HCT116 (cell line): ENCODE measurements at regions not wholly inside any gene's neighbourhood (a gene's known extent, or its start where the extent isn't known, plus 50 kb on each side); places are given as distances from the start of the nearest gene placed in this dataset.

Experiments
- ATAC-seq: fragments of 200-7000 bp; cut with Tn5 transposase; 2 replicates; pipeline ENCODE4 v1.9.1; 2020; ENCODE audit warnings: mild to moderate bottlenecking, moderate library complexity
- BruUV-seq: library from RNA; stranded (reverse); fragments of 400-500 nt; replicated peaks from 2 replicates; lab custom pipeline; 2021; lab: Mats Ljungman, UMichigan
- CTCF ChIA-PET: fragments of 300-600 bp; sonication (Branson Sonifier 250); formaldehyde crosslinking; loops from one replicate; lab custom pipeline; 2021; ENCODE audit warnings: antibody characterized with exemption; lab: Charles Lee
- POLR2A ChIA-PET: fragments of 300-600, 350-600 bp; sonication (Branson Sonifier 250); formaldehyde crosslinking; loops from one replicate; lab custom pipeline; 2021; ENCODE audit warnings: antibody characterized with exemption; lab: Charles Lee
- RAD21 ChIA-PET, 2 experiments: fragments of 300-600 bp; sonication (Branson Sonifier 250); formaldehyde crosslinking; loops; one replicate each; lab custom pipeline; 2023; ENCODE audit warnings: low total read pairs in 2 of 2; ENCODE audit not compliant: uncharacterized antibody in 2 of 2, unreplicated experiment in 2 of 2, low non-redundant PET in 1 of 2; lab: Charles Lee
- DNase-seq: peaks from one replicate; pipeline ENCODE4 v3.0.0-alpha.2; 2010; ENCODE audit warnings: low read depth, low spot score
- H2AFZ ChIP-seq: fragments of 200-600 bp; shearing (Covaris generic), sonication (generic); 2 replicates; pipeline ENCODE4 v1.6.1; 2017; ENCODE audit warnings: low read depth, mixed run types, mixed read lengths, antibody characterized with exemption, low read length; ENCODE audit not compliant: poor library complexity, severe bottlenecking
- H3K27ac ChIP-seq: 2 replicates; pipeline ENCODE4 v1.5.1; 2012; ENCODE audit warnings: low read depth, low read length
- H3K27me3 ChIP-seq: fragments of 200-600 bp; sonication (generic); 2 replicates; pipeline ENCODE4 v1.6.1; 2016; ENCODE audit warnings: mixed run types, low read length, mixed read lengths; ENCODE audit not compliant: insufficient read depth
- H3K36me3 ChIP-seq, 2 experiments: fragments of 200-500 bp in 1 of 2; fragments of 200-600 bp in 1 of 2; sonication (Bioruptor generic) in 1 of 2; sonication (generic) in 1 of 2; 2 replicates each; pipeline versions ENCODE4 v1.5.1 to v1.6.1; 2014 to 2016; ENCODE audit warnings: low read length in 2 of 2, inconsistent platforms in 1 of 2, mixed read lengths in 1 of 2, mixed run types in 1 of 2; ENCODE audit not compliant: insufficient read depth in 2 of 2, control insufficient read depth in 1 of 2
- H3K4me1 ChIP-seq, 2 experiments: fragments of 200-600 bp in 1 of 2; sonication (generic) in 1 of 2; 2 replicates each; pipeline versions ENCODE4 v1.5.1 to v1.6.1; 2012 to 2017; ENCODE audit warnings: low read length in 2 of 2, inconsistent platforms in 1 of 2, mild to moderate bottlenecking in 1 of 2, mixed read lengths in 1 of 2, mixed run types in 1 of 2, moderate library complexity in 1 of 2; ENCODE audit not compliant: insufficient read depth in 2 of 2, control insufficient read depth in 1 of 2
- H3K4me2 ChIP-seq: fragments of 200-600 bp; sonication (generic); 2 replicates; pipeline ENCODE4 v1.6.1; 2017; ENCODE audit warnings: mixed run types, low read length, mixed read lengths
- H3K4me3 ChIP-seq, 2 experiments: fragments of 200-600 bp in 1 of 2; sonication (generic) in 1 of 2; replicated peaks in 1 of 2; 2 replicates each; pipeline ENCODE4 v1.5.1; 2011 to 2016; ENCODE audit warnings: low read length in 2 of 2, control low read depth in 1 of 2, low read depth in 1 of 2, mild to moderate bottlenecking in 1 of 2, mixed read lengths in 1 of 2, mixed run types in 1 of 2
- H3K79me2 ChIP-seq: fragments of 200-600 bp; sonication (generic); 2 replicates; pipeline ENCODE4 v1.6.1; 2017; ENCODE audit warnings: mild to moderate bottlenecking, mixed run types, low read length, moderate library complexity, mixed read lengths; ENCODE audit not compliant: insufficient read depth
- H3K9ac ChIP-seq: fragments of 200-600 bp; sonication (generic); 2 replicates; pipeline ENCODE4 v1.6.1; 2016; ENCODE audit warnings: low read length, mixed read lengths
- H3K9me2 ChIP-seq: fragments of 200-600 bp; sonication (generic), shearing (Covaris generic); 2 replicates; pipeline ENCODE4 v1.6.1; 2017; ENCODE audit warnings: mixed run types, mild to moderate bottlenecking, moderate library complexity; ENCODE audit not compliant: insufficient read depth
- H3K9me3 ChIP-seq, 2 experiments: fragments of 200-500 bp in 1 of 2; fragments of 200-600 bp in 1 of 2; sonication (Bioruptor generic) in 1 of 2; sonication (generic) in 1 of 2; 2 replicates each; pipeline ENCODE4 v1.6.1; 2014 to 2017; ENCODE audit warnings: low read length in 2 of 2, mixed read lengths in 2 of 2, inconsistent platforms in 1 of 2, low read depth in 1 of 2, mild to moderate bottlenecking in 1 of 2, mixed run types in 1 of 2, moderate library complexity in 1 of 2; ENCODE audit not compliant: control insufficient read depth in 1 of 2, insufficient read depth in 1 of 2
- H4K20me1 ChIP-seq: fragments of 200-600 bp; sonication (generic), shearing (Covaris generic); 2 replicates; pipeline ENCODE4 v1.6.1; 2017; ENCODE audit warnings: mixed run types, mild to moderate bottlenecking, moderate library complexity; ENCODE audit not compliant: insufficient read depth
- ATF3 ChIP-seq: IDR thresholded peaks from 2 replicates; pipeline ENCODE4 v1.6.1; 2012
- CBX3 ChIP-seq: IDR thresholded peaks from 2 replicates; pipeline ENCODE4 v1.6.1; 2012; ENCODE audit warnings: low read depth
- CEBPB ChIP-seq: IDR thresholded peaks from 2 replicates; pipeline ENCODE4 v1.6.1; 2012; ENCODE audit warnings: low read depth
- CTCF ChIP-seq, 3 experiments: fragments of 200-600 bp in 1 of 3; sonication (generic) in 1 of 3; IDR thresholded peaks in 2 of 3; conservative IDR thresholded peaks in 1 of 3; 2 replicates each; pipeline ENCODE4 v1.5.1; 2012 to 2017; ENCODE audit warnings: low read depth in 2 of 3, low read length in 2 of 3, antibody characterized with exemption in 1 of 3, borderline replicate concordance in 1 of 3, control low read depth in 1 of 3, mild to moderate bottlenecking in 1 of 3, mixed read lengths in 1 of 3, mixed run types in 1 of 3, moderate library complexity in 1 of 3; ENCODE audit not compliant: insufficient read depth in 1 of 3
- EGR1 ChIP-seq: IDR thresholded peaks from 2 replicates; pipeline ENCODE4 v1.6.1; 2012; ENCODE audit warnings: low read depth
- ELF1 ChIP-seq: IDR thresholded peaks from 2 replicates; pipeline ENCODE4 v1.6.1; 2012; ENCODE audit warnings: low read depth, borderline replicate concordance
- EZH2 ChIP-seq: fragments of 200-600 bp; sonication (generic); IDR thresholded peaks from 2 replicates; pipeline ENCODE4 v1.6.1; 2017; ENCODE audit warnings: antibody characterized with exemption, mixed run types
- EZH2phosphoT487 ChIP-seq: fragments of 200-600 bp; IDR thresholded peaks from 2 replicates; pipeline ENCODE4 v1.6.1; 2018; ENCODE audit warnings: antibody characterized with exemption, borderline replicate concordance
- FOSL1 ChIP-seq: IDR thresholded peaks from 2 replicates; pipeline ENCODE4 v1.6.1; 2012; ENCODE audit warnings: low read depth
- JUND ChIP-seq: IDR thresholded peaks from 2 replicates; pipeline ENCODE4 v1.6.1; 2012
- MAX ChIP-seq: IDR thresholded peaks from 2 replicates; pipeline ENCODE4 v1.6.1; 2012
- POLR2A ChIP-seq: IDR thresholded peaks from 2 replicates; pipeline ENCODE4 v1.7.0; 2011; ENCODE audit warnings: borderline replicate concordance; ENCODE audit not compliant: insufficient read depth, insufficient read length; ENCODE audit errors: extremely low read depth
- POLR2AphosphoS5 ChIP-seq: IDR thresholded peaks from 2 replicates; pipeline ENCODE4 v1.6.1; 2011; ENCODE audit warnings: mild to moderate bottlenecking, low read depth, low read length, moderate library complexity
- RAD21 ChIP-seq: IDR thresholded peaks from 2 replicates; pipeline ENCODE4 v1.6.1; 2012; ENCODE audit warnings: low read depth, mild to moderate bottlenecking
- SIN3A ChIP-seq: IDR thresholded peaks from 2 replicates; pipeline ENCODE4 v1.6.1; 2012; ENCODE audit warnings: low read depth
- SP1 ChIP-seq: IDR thresholded peaks from 2 replicates; pipeline ENCODE4 v1.6.1; 2012; ENCODE audit warnings: low read depth
- SRF ChIP-seq: IDR thresholded peaks from 2 replicates; pipeline ENCODE4 v1.6.1; 2012; ENCODE audit warnings: low read depth
- TCF7L2 ChIP-seq: IDR thresholded peaks from 2 replicates; pipeline ENCODE4 v1.7.0; 2011; ENCODE audit warnings: borderline replicate concordance, inconsistent platforms; ENCODE audit not compliant: insufficient read depth, insufficient read length; ENCODE audit errors: extremely low read depth
- ZBTB33 ChIP-seq: IDR thresholded peaks from 2 replicates; pipeline ENCODE4 v1.6.1; 2011; ENCODE audit warnings: mild to moderate bottlenecking, low read length, moderate library complexity; ENCODE audit not compliant: insufficient replicate concordance; ENCODE audit errors: extremely low read depth
- ZFX ChIP-seq: fragments of 450-650 bp; IDR thresholded peaks from 2 replicates; pipeline ENCODE4 v1.6.1; 2017
- ZNF274 ChIP-seq: fragments of 200-500 bp; sonication (Bioruptor generic); IDR thresholded peaks from 2 replicates; pipeline ENCODE4 v1.6.1; 2014; ENCODE audit warnings: mild to moderate bottlenecking, low read depth, low read length, inconsistent platforms
- intact Hi-C: fragments of 100-400 bp; cut with micrococcal nuclease; formaldehyde crosslinking; loops from 2 replicates; pipeline ENCODE4 v1.10.0; 2022
- TF ChIP-seq, protein P1 (sequence below): IDR thresholded peaks from 2 replicates; pipeline ENCODE4 v1.6.1; 2012; ENCODE audit warnings: low read depth

- ATAC-seq: peak; percentile 88
- Histone ChIP-seq H3K79me2 (no peaks in the 10 kb centered on the region), H3K9ac (peak overlapping the region; percentile 43), H3K4me1 (peaks cover 14 to 25% of the 10 kb centered on the region in 2 experiments), H3K4me3 (peak overlapping the region in 1 of 2 experiments; percentile 16; a peak in 2 of 4 replicates), H2AFZ (peak overlapping the region; percentile 72), H3K9me3 (no peaks in the 10 kb centered on the region), H3K9me2 (no peaks in the 10 kb centered on the region), H4K20me1 (no peaks in the 10 kb centered on the region), H3K27me3 (no peaks in the 10 kb centered on the region), H3K4me2 (peak overlapping the region; percentile 65), H3K27ac (peak overlapping the region; percentile 12), H3K36me3 (no peaks in the 10 kb centered on the region)
- POLR2A ChIA-PET: interaction anchor here (1.3 kb wide), 1 partner anchor 30 kb away, joined by 5 read pairs; no protein-coding TSS in a partner anchor
- peak; percentile 61 for DNase-seq
- CTCF ChIA-PET: no interaction called here
- no TSS peak for BruUV-seq
- intact Hi-C loops: no loop called here
- RAD21 ChIA-PET: no interaction called here
- TF ChIP-seq SIN3A: no peak
- no peak for TF ChIP-seq ZBTB33
- no peak for TF ChIP-seq SRF
- no peak for TF ChIP-seq RAD21
- TF ChIP-seq FOSL1: peak; percentile 55
- no peak; the same call in 1 of the 2 replicates for TF ChIP-seq MAX
- TF ChIP-seq, protein P1, sequence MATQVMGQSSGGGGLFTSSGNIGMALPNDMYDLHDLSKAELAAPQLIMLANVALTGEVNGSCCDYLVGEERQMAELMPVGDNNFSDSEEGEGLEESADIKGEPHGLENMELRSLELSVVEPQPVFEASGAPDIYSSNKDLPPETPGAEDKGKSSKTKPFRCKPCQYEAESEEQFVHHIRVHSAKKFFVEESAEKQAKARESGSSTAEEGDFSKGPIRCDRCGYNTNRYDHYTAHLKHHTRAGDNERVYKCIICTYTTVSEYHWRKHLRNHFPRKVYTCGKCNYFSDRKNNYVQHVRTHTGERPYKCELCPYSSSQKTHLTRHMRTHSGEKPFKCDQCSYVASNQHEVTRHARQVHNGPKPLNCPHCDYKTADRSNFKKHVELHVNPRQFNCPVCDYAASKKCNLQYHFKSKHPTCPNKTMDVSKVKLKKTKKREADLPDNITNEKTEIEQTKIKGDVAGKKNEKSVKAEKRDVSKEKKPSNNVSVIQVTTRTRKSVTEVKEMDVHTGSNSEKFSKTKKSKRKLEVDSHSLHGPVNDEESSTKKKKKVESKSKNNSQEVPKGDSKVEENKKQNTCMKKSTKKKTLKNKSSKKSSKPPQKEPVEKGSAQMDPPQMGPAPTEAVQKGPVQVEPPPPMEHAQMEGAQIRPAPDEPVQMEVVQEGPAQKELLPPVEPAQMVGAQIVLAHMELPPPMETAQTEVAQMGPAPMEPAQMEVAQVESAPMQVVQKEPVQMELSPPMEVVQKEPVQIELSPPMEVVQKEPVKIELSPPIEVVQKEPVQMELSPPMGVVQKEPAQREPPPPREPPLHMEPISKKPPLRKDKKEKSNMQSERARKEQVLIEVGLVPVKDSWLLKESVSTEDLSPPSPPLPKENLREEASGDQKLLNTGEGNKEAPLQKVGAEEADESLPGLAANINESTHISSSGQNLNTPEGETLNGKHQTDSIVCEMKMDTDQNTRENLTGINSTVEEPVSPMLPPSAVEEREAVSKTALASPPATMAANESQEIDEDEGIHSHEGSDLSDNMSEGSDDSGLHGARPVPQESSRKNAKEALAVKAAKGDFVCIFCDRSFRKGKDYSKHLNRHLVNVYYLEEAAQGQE: no peak
- TF ChIP-seq POLR2A: no peak
- no peak for TF ChIP-seq CEBPB
- no peak for TF ChIP-seq CTCF (IDR thresholded peaks at IDR 0.05 in 2 of 3, conservative IDR thresholded peaks at IDR 0.05 in 1 of 3; ENCODE audit: borderline replicate concordance in 1 of 3, insufficient read depth in 1 of 3, low read depth in 2 of 3, low read length in 2 of 3)
- peak; percentile 67 for TF ChIP-seq SP1
- peak; percentile 49 for TF ChIP-seq POLR2AphosphoS5
- peak; percentile 48 for TF ChIP-seq JUND
- no peak for TF ChIP-seq ZNF274
- TF ChIP-seq ZFX: no peak
- no peak for TF ChIP-seq EZH2
- TF ChIP-seq ATF3: no peak
- TF ChIP-seq ELF1: no peak
- TF ChIP-seq EGR1: no peak
- TF ChIP-seq TCF7L2: peak; percentile 87
- TF ChIP-seq CBX3: no peak
- TF ChIP-seq EZH2phosphoT487: no peak
These were observed 280.1 kb downstream of the VRK1 start for GRCh38 chr14:97077253-97077653.
